NCI-H146 (cell line): ENCODE measurements at regions not wholly inside any gene's neighbourhood (a gene's known extent, or its start where the extent isn't known, plus 50 kb on each side); places are given as distances from the start of the nearest gene placed in this dataset.
A peak's percentile ranks its signal among the peaks of the same experiment; 100 is the strongest.
"Not testable (repeated sequence)": the region's sequence is repeated elsewhere in the genome, so short reads cannot be mapped to it uniquely, and the experiment has no call there.

Source experiments
- DNase-seq: peaks from one replicate; lab custom pipeline; 2025; lab: John Stamatoyannopoulos, UW

DNA sequence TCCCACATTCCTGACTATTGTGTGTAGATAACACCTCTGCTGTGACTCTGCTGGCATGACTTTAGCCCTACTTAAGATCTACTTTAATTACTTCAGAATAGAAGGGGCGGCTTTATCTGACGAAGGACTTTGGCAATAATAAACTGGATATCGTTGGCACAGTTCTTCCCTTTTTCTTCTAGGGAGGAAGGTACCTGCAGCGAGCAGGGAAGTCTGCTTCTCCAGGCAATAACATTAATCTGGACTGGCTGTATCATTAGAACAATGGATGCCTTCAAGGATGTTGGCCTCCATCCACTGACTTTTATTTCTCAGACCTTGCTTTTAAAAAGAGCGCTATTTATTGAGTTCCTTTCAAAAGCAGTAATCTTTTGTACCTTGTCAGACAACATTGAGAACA lies 172.6 kb upstream of the THSD7A start:
- DNase-seq: no peak

DNA sequence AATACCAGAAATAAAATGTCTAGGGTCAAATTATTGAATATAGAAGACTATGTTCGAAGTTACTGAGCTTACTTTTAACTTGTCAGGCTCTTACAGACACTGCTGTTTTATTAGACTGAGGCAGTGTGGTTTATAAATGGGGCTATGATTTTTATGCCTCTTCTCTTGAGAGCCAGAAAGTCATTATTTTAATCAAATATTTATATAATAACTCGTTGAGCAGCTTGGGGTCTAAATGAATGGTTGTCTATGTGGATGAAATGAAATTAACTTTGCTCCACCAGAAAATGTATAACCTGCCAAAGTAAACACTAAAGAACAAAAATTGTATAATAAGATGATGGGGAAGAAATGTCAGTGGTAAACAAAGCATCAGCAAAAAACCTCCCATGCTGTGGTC lies 175.6 kb upstream of the THSD7A start:
- no peak for DNase-seq

DNA sequence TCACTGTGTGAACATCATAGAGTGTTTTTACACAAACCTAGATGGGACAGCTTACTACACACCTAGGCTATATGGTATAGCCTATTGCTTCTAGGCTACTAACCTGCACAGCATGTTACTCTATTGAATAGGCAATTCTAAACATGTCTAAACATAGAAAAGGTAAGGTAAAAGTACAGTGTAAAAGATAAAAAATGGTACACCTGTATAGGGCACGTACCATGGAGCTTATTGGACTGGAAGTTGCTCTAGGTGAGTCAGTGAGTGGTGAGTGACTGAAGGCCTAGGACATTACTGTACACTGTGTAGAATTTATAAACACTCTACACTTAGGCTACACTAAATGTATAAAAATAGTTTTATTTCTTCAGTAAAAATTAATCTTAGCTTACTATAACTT lies 182.0 kb upstream of the THSD7A start:
- DNase-seq: no peak

DNA sequence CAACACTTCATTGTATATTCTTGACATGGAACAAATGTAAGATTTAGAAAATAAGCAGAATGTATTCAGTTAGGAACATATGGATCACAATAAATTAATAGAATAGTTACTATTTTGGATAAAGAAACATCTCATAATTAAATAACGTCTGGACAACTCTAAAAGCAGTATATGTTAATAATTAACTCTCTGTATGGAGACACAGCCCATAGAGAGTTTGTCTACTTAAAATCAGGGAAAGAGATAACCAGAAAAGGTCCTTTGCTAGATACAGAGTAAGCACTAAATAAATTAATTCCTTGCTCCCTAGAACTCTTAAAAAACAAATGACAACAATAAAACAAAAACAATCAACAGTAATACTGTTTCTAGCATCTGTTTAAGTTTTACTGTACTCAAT lies 184.4 kb upstream of the THSD7A start:
- no peak for DNase-seq

DNA sequence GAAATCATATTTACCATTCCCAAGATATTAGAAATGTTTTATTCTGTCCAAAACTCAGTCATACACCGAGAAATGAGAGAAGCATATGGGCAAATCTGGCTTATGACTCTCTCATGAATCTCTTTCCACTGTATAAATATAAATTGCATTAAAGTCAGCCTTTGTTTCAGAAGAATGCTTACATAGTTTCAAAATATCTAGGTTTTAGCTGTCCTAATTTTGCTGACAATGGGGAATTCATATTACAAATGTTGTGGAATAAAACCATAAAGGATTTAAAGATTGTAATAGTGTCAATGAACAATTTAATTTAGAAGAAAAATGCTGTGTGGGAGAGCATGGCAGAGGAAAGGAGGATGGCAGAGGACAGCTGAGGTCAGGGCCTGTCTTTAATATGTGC lies 185.0 kb upstream of the THSD7A start:
- no peak for DNase-seq

DNA sequence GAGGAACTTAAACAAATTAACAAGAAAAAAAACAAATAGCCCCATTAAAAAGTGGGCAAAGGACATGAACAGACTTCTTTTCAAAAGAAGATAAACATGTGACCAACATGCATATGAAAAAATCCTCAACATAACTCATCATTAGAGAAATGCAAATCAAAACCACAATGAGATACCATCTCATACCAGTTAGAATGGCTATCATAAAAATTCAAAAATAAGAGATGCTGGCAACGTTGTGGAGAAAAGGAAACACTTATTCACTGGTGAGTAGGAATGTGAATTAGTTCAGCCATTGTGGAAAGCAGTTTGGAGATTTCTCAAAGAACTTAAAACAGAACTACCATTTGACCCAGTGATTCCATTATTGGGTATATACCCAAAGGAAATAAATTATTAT lies 189.1 kb upstream of the TMEM106B start:
- not testable (repeated sequence) for DNase-seq

DNA sequence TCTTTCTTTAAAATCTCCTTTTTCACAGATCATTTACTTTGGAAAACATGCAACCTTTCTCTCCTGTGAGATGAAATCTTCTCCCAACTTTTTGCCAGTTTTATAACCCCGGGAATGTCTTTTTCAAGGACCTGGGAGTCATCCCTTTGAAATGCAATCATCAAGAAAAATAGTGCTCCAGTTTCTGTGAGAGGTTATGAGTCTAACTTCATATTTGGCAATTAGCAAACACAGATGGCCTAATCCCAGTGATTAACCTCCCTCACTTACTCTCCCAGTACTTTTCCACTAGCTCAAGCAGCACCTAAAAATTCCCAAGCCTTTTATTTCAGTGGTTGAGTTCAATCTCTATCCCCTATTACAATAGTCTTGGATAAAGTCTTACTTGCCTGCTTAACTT lies 185.8 kb upstream of the TMEM106B start:
- DNase-seq: no peak

DNA sequence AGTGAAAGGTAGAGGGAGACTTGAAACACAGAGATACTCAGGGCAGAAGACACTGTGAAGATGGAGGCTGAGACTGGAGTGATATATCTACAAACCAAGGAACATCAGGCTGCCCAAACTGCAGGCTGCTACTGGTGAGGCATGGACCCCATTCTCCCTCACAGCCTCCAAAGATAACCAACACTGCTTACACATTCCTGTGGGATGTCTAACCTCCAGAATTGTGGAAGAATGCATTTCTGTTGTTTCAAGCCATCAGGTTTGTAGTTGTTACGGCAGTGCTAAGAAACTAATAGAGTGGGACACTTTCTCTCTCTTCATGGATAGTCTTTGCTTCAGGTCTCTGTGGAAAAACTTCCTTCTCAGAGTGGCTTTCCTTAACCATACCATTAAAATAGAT lies 182.6 kb upstream of the TMEM106B start:
- DNase-seq: no peak

DNA sequence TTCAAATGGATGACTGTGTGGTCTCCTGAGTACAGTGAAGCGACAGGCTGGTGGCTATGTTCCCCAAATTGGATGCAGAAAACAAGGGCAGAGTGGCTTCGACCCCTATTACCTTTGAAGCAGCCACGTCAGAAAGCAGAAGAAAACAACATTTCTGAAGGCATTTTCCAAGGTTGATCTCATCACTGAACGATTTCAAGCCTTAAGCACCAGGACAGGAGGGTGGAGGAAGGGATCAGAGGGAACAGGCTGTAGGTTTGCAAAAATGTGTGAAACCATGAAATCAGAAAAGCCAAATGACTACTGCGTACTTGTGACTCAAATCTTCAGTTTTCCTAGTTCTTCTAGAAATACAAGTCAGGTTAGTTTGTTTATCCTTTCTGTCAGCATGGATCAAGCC lies 181.0 kb upstream of the TMEM106B start:
- DNase-seq: no peak

DNA sequence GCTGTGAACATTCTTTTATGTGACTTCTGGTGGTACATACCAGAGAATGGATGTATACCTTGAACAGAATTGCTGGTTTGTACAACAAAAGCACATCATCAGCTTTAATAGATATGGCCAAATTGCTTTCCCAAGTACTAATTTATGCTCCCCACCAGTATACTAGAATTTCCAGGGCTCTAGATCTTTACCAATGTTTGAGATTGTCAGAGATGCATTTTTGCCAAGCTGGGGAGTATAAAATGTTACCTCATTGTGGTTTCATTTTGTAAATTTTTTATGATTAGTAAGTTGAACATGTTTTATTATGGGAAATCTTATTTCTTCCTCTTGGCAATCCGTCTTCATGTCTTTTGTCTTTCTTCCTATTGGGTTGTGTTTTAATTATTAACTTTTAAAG lies 179.9 kb upstream of the TMEM106B start:
- DNase-seq: no peak

DNA sequence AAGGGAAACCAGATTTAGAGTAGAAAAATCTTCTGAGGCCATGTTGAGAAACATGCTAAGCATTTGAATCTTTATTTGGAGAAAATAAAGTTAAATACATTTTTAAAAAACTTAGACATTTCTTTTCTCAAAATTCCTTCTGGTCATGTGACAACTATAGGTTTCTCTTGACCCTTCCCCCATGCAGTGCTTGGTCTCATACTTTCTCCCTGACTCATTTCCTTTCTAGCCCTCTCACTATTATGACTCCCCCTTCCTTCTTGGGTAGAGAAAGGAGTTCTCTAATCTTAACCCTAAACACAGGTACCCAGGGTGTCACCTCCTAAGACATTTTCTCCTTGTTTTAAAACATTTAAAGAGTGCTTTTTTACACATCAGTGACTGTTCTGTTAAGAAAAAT lies 179.5 kb upstream of the TMEM106B start:
- no peak for DNase-seq

DNA sequence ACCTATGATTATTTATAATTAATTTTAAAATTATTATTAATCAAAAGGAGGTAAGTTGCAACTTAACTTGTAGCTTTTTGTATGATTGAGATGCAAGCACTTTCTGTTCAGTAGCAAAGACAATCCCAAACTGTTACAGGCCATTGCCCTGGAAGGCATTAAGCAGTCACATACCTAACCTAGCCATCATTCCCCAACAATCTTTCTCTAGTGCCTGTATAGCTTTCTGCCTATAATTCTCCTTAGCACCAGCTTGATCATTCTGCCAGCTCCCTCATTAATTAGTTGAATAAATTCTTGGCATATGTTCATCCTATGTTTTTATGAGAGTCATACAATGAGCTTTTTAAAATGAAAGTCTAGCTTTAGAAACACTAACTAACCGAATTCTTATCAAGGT lies 178.9 kb upstream of the TMEM106B start:
- no peak for DNase-seq

DNA sequence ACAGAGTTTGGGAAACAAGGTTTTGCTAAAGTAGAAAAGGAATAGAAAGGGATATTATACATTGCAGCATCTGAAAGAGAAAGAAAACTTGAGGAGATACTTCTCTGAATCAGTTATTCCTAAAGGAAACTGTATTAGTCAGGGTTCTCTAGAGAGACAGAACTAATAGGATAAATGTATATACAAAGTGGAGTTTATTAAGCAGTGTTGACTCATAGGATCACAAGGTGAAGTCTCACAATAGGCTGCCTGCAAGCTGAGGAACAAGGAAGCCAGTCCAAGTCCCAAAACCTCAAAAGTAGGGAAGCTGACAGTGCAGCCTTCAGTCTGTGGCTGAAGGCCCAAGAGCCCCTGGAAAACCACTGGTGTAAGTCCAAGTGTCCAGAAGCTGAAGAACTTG lies 167.6 kb upstream of the TMEM106B start:
- not testable (repeated sequence) for DNase-seq

DNA sequence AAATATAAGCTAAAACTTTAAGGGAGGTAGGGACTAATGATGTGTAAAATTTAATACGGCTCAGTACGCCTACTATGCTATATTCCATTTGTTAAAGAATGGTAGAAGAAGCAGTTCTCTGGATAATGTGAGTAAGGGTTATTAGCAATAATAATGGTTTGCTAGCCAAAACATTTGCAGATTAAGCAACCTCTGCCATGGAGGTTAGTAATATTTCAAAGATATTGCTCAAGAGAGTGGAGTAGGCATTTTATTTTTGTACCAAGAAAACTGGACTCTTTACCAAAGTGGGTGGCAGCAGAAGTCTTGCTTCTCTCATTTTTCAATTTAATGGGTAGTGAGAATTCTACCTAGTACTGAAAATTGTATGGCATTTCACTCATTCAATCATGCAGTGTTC lies 158.9 kb upstream of the TMEM106B start:
- DNase-seq: no peak

DNA sequence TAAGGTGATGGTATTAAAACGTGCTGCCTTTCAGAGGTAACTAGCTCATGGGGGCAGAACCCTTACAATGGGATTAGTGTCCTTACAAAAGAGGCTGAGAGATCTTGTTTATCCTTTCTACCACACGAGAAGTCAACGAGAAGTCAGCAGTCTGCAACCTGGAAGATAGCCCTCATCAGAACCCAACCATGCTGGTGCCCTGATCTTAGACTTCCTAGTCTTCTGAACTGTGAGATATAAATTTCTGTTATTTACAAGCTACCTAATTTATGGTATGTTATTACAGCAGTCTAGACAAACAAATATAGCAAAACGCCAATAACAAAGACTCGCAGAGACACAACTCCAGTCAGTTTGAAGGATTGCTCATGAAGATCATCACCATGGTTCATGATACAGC lies 157.5 kb upstream of the TMEM106B start:
- no peak for DNase-seq

DNA sequence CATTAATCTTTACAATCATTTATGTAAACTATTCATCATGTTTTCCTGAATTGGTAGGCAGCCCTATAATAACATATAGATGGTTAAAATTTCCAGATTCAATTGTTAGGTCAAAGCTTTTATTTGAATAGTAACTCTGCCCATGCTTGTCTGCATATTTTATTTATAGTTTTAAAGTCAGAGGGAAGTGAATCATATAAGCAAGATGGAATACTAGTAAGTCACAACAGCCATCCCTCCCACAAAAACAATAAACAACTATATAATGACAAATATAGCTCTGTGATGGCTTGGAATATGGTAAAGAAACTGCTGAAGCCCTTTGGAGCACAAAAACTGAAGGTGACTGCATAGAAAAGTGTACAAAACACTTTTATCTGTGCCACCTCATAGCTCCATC lies 156.3 kb upstream of the TMEM106B start:
- no peak for DNase-seq

DNA sequence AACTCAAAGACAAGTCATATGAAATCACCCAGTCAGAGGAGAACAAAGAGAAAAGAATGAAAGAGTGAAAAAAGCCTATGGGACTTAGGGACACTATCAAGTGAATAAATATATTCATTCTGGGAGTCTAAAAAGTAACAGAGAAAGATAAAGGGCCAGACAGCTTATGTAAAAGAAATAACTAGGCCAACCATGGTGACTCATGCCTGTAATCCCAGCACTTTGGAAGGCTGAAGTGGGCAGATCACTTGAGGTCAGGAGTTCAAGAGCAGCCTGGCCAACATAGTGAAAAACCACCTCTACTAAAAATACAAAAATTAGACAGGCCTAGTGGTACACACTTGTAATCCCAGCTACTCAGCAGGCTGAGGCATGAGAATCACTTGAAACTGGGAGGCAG lies 154.7 kb upstream of the TMEM106B start:
- DNase-seq: no peak

DNA sequence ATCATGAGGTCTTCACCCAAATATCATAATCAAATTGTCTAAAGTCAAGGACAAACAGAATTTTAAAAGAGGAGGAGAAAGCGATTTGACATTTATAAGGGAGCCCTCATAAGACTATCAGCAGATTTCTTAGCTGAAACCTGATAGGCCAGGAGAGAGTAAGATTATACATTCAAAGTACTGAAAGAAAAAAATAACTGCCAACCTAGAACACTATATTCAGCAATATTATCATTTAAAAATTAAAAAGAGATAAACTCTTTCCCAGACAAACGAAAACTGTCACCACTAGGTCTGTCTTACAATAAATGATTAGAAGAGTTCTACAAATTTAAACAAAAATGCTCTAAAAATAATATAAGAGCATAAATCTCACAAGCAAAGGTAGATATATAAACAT lies 154.1 kb upstream of the TMEM106B start:
- DNase-seq: no peak

DNA sequence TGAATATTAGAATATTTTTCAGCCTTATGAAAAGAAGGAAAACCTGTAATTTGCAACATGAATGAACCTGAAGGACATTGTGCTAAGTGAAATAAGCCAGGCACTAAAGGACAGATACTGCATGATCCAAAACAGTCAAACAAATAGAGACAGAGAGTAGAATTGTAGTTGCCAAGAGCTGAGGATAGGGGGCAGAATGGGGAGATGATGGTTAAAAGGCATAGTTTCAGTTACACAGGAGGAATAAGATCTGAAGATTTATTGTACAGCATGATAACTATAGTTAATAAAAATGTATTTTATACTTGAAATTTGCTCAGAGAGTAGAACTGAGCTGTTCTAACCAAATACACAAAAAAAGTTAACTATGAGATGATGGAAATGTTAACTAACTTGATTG lies 149.0 kb upstream of the TMEM106B start:
- DNase-seq: no peak

DNA sequence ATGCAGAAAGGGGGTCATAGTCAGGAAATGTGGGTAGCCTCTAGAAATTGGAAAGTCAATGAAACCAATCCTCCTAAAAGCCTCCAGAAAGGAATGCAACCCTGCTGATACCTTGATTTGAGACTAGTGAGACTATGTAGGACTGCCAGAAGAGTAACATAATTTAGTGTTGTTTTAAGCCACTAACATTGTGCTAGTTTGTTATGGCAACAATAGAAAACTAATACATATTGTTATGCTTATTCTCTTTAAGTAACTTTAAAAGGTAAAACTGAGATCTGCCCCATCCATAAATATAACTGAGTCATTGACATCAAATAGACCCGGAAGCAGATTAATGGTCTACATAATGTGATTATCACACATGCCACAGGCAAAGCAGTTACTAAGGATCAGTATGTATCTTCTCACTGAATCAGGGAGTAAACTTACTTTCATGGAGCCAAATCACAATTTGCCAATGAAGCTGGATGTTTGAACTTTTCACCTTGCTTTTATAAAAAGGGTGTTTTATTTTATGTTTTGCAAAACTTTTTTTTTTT lies 146.4 kb upstream of the TMEM106B start:
- no peak for DNase-seq

DNA sequence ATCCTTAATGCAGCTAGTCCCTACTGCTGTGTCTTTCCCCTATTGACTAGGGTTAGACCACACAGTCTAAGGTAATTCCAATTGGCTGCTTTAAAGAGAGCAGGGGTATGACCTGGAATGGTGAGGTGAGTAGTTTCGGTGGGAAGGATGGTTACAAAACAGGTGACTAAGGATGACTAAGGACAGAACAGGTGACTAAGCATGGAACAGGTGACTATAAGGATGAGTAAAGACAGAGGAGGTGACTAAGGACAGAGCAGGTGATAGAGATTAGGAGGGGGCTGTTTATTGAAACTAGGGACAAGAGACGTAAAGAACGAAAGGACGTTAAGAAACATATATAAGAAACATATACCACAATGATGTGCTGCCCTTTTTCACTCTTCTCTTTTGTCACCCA lies 145.1 kb upstream of the TMEM106B start:
- DNase-seq: peak; percentile 26

DNA sequence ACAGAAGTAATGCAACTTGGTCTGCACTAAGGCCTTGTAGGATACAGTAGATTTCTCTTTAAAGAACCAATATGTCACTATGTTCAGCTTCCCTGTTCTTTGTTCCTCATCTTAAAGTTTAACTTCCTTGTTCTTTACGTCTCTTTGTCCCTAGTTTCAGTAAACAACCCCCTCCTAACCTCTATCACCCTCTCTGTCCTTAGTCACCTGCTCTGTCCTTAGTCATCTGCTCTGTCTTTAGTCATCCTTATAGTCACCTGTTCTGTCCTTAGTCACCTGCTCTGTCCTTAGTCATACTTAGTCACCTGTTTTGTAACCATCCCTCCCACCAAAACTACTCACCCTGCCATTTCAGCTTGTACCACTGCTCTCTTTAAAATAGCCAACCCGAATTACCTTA lies 144.6 kb upstream of the TMEM106B start:
- peak; percentile 5 for DNase-seq

DNA sequence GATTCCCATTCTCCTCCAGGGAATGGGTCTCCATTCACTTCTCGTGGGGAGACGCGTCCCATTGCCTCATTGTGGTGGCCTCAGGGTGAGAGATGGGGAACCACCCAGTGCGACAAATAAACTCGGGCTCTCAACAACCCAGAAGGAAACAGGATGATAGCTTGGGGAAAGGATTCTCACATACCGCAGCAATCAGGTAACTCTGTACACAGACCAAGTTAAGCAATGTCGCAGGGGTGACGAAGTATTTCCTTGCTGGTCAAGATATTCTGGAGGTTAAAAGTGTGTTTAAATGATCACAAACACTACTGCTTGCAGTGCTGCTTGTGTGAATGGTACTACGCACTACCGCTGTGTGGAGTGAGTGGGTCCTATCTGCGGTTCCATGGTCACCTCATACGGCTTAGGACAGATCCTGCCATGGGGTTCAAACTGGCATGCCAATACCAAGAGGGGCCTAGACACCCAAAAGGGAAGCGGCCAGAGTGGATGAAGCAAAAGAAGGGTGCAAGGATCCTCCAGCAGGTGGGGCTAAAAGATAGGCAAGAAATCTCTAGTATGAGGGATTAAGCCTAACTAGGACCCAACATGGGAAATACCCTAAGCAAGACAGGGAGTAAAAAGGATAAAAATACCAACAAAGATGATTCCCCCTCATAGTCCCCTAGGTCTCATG lies 143.8 kb upstream of the TMEM106B start:
- DNase-seq: peak; percentile 49

DNA sequence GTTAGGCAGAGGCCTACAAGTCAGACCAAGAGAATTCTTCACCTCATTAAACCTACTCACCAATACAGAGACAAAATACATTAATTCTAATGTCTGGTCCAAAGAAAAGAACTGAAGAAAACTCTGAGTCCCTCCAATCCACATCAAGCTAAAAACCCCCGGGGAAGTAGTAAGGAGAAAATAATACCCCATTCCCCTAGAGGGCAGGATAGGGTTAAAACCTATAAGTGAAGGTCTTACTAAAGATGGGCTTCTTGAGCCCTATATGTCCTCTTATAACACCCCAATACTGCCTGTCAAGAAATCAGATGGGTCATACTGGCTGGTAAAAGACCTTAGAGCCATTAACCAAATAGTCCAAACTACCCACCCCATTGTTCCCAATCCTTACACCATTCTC lies 141.3 kb upstream of the TMEM106B start:
- no peak for DNase-seq

DNA sequence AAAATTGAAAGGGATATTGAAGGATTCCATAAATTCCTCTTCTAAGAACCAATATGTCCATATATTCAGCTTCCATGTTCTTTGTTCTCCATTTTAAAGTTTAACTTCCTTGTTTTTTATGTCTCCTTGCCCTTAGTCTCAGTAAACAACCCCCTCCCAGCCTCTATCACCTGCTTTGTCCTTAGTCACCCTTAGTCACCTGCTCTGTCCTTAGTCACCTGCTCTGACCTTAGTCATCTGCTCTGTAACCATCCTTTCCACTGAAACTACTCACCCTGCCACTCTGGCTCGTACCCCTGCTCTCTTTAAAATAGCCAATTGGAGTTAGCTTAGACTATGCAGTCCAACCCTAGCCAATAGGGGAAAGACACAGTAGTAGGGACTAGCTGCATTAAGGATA lies 136.2 kb upstream of the TMEM106B start:
- DNase-seq: no peak
